H7 (cell line): ENCODE measurements at regions not wholly inside any gene's neighbourhood (a gene's known extent, or its start where the extent isn't known, plus 50 kb on each side); places are given as distances from the start of the nearest gene placed in this dataset.

Experiments
- DNase-seq: peaks from one replicate; pipeline ENCODE4 v3.0.0; 2012
- H3K27me3 ChIP-seq: 2 replicates; pipeline ENCODE4 v1.6.0; 2011; ENCODE audit warnings: mild to moderate bottlenecking, low read length; ENCODE audit not compliant: control insufficient read depth, insufficient read depth
- H3K36me3 ChIP-seq: replicated peaks from 2 replicates; pipeline ENCODE4 v1.5.1; 2011; ENCODE audit warnings: low read length; ENCODE audit not compliant: control insufficient read depth, insufficient read depth
- H3K4me3 ChIP-seq: 2 replicates; pipeline ENCODE4 v1.5.1; 2011; ENCODE audit warnings: low read depth, mild to moderate bottlenecking, control low read depth, low read length, moderate library complexity; ENCODE audit not compliant: insufficient read depth

DNA sequence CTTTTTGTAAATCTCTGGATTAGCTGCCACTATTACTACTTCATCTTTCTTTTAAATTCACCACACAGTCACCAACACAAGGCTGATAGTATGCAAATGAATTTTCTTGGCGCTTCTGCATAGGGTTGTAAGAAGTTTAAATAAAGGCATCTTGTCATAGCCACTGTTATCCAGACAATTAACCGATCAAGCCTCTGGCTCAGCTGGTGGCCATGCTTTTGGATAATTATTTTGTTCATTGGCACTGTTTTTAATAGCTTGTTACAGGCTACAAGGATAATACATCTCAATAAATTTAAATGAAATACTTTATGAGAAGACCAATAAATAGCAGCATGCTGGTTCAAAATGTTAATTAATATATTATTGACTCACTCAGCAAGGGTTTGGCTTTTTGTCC lies 1261.0 kb downstream of the FAM181B start:
- no peaks in the 10 kb centered on the region for H3K36me3 ChIP-seq
- no peak for DNase-seq
- H3K27me3 ChIP-seq = no peaks in the 10 kb centered on the region
- no peak overlapping the region for H3K4me3 ChIP-seq

DNA sequence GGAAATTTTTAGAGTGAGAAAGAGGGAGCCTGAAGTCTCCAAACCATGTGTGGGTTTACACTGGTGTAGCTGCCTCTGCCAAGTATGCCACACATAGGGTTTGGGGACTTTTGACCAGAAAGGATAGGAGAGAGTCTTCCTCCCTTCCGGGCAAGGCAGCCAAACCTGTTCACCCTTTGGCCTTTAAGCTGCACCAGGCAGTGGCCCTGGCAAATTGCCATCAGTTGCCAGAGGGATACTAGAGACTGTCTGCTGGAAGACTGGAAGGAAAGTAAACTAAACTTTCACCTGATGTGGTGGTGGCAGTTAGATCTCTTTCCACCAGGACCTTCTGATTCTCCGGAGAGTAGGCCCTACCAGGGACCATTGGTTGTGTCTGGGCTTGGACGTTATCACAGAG lies 1263.2 kb downstream of the FAM181B start:
- no peak for DNase-seq
- Histone ChIP-seq H3K36me3 (no peaks in the 10 kb centered on the region), H3K27me3 (no peaks in the 10 kb centered on the region), H3K4me3 (no peak overlapping the region)

DNA sequence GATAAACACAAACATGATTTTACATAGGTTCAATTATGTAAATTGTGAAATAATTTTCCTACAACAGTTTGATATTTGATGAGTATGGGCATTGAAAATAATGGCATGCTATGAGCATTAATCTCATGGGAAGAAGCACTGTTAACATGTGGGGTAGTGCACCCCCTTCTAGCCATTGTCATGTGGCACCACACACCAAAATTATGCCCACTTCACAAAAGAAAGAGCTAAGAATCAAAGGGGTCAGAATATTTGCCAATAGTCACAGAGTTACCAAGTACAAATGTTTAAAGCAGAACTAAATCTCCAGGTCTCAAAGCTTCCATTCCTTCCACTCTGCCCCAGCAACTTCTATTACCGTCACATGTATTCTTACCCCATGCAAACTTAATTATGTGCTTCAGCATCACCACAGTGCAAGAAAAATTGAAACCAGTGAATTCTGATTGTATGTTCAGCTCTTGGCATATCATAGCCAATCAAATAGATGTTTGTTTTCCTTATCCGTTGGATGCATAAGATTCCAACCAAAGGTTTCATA lies 1273.8 kb downstream of the FAM181B start:
- Histone ChIP-seq H3K4me3 (no peak overlapping the region), H3K27me3 (no peaks in the 10 kb centered on the region), H3K36me3 (no peaks in the 10 kb centered on the region)
- no peak for DNase-seq

DNA sequence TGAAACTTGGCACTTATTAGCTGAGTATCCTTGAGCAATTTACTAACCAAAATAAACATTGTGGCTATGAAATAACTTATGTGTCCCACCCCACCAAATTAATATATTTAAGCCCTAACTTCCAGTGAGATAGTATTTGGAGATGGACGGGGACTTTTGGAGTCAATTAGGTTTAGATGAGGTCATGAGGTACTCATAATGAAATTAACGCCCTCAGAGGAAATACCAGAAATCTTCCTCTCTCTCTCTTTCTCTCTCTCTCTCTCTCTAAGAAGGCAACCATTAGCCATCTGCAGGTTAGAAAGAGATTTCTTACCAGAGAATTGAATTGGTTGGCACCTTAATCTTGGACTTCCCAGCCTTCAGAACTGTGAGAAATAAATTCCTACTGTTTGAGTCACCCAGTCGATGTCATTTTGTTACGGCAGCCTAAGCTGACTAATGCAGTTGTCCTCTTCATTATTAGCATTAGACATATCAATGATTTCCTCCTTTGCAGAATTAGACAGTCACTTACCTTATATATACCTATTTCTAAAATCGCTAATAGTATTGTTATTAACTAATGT lies 1284.0 kb downstream of the FAM181B start:
- H3K4me3 ChIP-seq = no peak overlapping the region
- no peak for DNase-seq
- no peaks in the 10 kb centered on the region for H3K27me3 ChIP-seq
- no peaks in the 10 kb centered on the region for H3K36me3 ChIP-seq

DNA sequence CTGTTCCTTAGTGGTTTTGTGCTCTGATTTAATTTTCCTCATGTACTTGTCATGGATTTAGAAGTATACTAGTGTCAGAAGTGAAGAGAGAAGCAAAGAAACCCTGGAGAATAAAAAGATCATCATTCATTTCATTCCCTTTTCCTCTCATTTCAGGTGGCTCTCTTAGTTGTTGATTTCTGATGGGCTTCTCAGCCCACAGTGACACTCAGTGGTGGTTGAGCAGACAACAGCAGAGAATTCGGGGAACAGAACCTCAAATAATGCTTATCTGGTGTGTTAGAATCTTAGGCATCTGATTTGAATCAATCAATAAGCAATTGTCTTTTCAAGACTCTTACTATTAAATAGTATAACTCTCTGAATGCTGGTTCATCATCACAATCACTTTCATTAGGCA lies 1289.4 kb downstream of the FAM181B start:
- Histone ChIP-seq H3K27me3 (no peaks in the 10 kb centered on the region), H3K36me3 (no peaks in the 10 kb centered on the region), H3K4me3 (no peak overlapping the region)
- DNase-seq = peak; percentile 20

DNA sequence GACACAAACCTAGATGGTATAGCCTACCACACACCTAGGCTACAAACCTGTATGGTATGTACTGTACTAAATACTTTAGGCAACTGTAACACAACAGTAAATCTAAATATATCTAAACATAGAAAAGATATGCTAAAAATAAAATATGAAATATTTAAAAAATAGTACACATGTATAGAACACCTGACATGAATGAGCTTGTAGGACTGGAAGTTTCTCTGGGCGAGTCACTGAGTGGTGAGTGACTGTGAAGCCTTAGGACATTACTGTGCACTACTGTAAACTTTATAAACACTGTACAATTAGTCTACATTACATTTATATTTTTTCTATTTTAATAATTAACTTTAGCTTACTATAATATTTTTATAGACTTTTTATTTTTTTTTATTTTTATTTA lies 1301.3 kb downstream of the FAM181B start:
- no peaks in the 10 kb centered on the region for H3K27me3 ChIP-seq
- H3K4me3 ChIP-seq = no peak overlapping the region
- H3K36me3 ChIP-seq = no peaks in the 10 kb centered on the region
- no peak for DNase-seq

DNA sequence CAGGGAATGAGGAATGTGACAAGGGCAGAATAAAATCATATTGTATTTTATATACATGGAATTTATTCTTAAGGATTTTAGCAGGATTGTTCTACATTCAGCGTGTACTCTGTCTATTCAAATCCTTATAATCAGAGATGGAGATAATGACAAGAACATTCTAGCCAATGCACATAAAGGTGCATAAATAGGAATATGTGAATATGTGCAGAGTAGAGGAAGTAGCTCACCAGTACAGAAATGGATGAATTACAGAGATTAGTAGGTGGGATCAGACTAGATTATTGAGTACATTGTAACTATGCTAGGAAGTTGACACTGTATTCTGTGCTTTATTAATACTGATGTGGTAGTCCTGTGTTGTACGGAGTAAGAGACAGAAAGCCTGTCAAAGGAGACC lies 1308.8 kb downstream of the FAM181B start:
- no peaks in the 10 kb centered on the region for H3K27me3 ChIP-seq
- no peak for DNase-seq
- no peaks in the 10 kb centered on the region for H3K36me3 ChIP-seq
- H3K4me3 ChIP-seq = no peak overlapping the region

DNA sequence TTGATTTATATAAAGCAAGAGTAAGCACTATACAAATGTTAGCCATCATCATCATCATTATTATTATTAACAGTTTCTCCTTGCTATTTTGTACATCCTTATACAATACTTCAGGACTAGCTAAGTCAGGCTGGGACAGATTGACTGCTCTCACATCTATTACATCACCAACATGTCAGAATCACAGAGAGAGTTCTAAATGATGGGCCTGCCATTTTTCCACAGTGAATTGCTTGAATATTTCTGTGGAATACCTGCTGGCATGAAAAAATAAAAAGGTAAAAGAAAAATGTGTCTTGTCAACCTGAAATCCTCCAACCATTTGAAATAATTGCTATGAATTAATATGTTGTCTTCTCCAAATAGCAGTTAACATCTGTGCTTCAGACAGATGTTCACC lies 1311.3 kb downstream of the FAM181B start:
- no peak for DNase-seq
- no peaks in the 10 kb centered on the region for H3K27me3 ChIP-seq
- H3K36me3 ChIP-seq = no peaks in the 10 kb centered on the region
- no peak overlapping the region for H3K4me3 ChIP-seq

DNA sequence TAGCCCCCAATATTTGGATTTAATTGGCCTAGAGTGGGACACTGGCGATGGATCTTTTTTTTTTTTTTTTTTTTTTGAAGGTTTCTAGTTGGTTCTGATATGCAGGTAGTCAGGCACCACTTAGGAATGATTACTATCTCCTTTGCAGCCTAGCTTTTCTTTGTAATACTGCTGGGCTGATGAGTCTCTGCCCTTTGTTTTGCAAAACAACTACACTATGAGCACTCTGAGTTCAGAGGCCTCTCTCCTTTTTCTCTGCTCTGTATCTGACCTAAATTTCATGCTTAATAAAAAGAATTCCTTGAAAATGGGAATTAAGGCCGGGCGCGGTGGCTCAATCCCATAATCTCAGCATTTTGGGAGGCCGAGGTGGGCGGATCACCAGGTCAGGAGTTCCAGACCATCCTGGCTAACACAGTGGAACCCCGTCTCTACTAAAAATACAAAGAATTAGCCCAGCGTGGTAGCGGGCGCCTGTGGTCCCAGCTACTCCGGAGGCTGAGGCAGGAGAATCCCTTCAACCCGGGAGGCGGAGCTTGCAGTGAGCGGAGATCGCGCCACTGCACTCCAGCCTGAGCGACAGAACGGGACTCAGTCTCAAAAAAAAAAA lies 1312.3 kb downstream of the FAM181B start:
- Histone ChIP-seq H3K27me3 (no peaks in the 10 kb centered on the region), H3K36me3 (no peaks in the 10 kb centered on the region)

DNA sequence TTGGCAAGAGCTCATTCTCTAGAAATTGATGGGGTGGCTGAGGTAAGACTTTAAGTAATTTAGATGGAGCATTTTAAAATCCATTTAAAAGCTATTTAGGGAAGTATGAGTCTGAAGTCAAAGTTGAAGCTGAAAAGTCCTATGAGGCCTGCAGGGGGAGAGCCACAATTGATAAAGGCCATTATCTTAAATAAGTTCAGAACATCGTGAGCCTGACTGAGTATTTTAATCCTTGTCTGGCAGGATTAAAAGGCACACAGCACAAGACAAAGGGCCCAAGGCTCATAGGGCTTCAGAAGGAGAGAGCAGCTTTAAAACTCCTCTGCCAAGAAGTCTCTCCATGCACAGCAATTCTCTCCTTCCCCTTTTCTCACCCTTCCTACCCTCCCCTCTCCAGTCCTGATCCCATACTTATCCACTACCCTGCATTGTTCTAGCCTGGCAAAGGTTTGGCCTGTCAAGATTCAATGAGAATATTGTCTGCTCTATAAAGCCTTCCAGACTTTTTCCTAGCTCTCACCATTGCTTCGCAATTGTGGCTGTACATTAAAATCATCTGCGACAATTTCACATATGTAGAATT lies 1312.9 kb downstream of the FAM181B start:
- no peaks in the 10 kb centered on the region for H3K36me3 ChIP-seq
- no peak overlapping the region for H3K4me3 ChIP-seq
- no peaks in the 10 kb centered on the region for H3K27me3 ChIP-seq
- DNase-seq = peak; percentile 31

More for the DNA sequence above, 1312.3 kb downstream of the FAM181B start:
- H3K4me3 ChIP-seq = no peak overlapping the region
- peak; percentile 34 for DNase-seq

DNA sequence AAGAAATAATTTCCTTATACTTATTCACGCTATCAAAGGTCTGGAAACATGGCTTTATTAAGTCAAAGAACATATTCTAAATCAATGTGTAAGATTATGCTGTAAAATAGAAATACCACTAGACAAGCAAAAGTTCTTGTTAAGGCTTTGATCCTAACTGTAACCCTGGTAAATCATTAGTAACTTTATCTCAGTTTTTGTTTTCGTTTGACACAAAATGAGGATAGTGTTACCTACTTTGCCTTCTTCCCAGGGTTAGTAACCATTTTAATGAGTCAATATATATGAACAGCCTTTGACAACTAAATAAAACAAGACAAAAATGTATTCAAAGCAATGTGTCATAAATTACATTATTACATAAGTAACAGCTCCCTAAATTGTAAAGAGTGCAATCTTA lies 1336.3 kb downstream of the FAM181B start:
- no peak overlapping the region for H3K4me3 ChIP-seq
- no peaks in the 10 kb centered on the region for H3K27me3 ChIP-seq
- DNase-seq = no peak
- H3K36me3 ChIP-seq = no peaks in the 10 kb centered on the region

DNA sequence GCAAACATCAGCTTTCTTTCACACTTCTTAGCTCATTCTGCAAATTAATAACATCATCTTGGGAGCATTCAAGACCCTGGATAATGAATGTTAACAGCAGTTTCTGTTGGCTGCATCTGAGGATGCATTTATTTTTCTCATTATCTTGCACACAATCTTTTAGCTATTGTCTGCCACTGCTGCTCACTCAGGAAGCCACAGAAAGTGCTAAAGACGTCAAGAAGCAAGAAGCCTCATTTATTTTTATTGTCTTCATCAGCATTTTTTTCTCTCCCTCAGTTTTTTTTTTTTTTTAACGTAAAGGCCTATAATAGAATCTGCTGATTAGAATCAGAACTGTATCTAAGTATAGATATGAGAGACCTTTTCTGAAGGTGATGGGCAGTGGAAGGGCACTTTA lies 1339.4 kb downstream of the FAM181B start:
- no peaks in the 10 kb centered on the region for H3K27me3 ChIP-seq
- DNase-seq = no peak
- H3K4me3 ChIP-seq = no peak overlapping the region
- H3K36me3 ChIP-seq = no peaks in the 10 kb centered on the region

DNA sequence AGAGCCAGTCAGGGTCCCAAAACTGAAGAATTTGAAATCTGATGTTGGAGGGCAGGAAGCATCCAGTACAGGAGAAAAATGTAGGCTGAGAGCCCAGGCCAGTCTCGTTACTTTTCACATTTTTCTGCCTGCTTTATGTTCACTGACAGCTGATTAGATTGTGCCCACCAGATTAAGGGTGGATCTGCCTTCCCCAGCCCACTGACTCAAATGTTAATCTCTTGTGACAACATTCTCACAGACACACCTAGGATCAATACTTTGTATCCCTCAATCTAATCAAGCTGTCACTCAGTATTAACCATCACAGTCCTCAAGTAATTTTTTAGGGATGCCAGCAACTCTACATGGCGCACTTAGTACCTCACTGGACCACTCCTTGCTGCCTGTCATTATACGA lies 1345.3 kb downstream of the FAM181B start:
- H3K27me3 ChIP-seq = no peaks in the 10 kb centered on the region
- no peaks in the 10 kb centered on the region for H3K36me3 ChIP-seq

DNA sequence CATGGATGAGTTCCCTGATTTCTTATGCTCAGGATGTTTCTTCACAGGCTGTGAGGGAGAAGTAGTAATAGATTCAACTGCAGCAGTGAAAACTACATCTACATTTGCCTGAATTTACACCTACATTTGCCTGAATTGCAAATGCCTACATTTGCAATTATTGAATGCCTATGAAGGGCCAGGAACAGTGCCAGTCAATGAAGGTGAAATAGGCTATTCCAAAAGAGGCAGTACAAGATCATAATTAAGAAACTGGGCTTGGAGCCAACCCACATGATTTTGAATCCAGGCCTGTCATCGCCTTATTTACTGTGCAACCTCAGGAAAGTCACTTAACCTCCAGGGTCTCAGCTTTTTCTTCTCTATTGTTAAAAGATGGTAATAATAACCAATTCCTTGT lies 1353.3 kb downstream of the FAM181B start:
- H3K27me3 ChIP-seq = no peaks in the 10 kb centered on the region
- no peaks in the 10 kb centered on the region for H3K36me3 ChIP-seq
- DNase-seq = no peak
- no peak overlapping the region for H3K4me3 ChIP-seq

More for the DNA sequence above, 1345.3 kb downstream of the FAM181B start:
- H3K4me3 ChIP-seq = no peak overlapping the region
- DNase-seq = no peak

DNA sequence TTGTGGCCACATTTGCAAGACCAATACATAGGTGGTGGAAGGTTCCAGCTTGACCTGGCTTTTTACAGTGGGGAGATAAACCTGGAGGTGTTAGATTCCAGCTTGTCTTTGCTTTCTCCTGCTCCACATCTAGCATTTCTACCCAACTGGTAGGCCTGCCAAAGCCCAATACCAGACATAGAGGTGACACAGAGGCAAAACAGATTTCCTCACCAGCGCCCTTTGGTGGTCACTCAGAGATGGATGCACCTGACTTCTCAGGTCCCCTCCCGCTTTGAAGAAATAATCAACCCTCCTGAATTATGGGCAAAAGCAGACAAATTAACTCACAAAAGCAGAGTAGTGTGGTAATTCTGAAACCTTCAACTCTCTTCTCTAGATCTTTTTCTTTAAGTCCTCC lies 1356.2 kb downstream of the FAM181B start:
- Histone ChIP-seq H3K36me3 (no peaks in the 10 kb centered on the region), H3K4me3 (no peak overlapping the region), H3K27me3 (no peaks in the 10 kb centered on the region)
- no peak for DNase-seq
